ENCODE measurements at regions not wholly inside any gene's neighbourhood (a gene's known extent, or its start where the extent isn't known, plus 50 kb on each side); places are given as distances from the start of the nearest gene placed in this dataset.

DNA sequence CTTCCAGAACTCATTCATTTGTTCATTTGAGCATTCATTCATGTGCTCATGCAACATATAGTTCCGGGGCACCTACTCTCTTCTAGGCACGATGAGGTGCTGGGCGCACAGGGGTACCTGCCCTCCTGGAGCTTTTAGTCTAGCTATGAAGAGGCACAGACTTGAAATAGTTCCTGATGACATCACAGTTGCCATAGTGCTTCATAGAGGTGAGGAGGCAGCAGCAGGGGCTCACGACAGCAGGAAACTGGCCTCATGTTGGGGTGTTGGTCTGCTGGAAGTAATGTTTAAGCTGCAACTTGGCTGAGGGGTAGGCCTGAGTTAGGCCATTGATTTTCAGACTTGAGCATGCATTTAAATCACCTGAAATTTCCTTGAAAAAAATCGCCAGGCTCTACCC is 195.5 kb downstream of the PHETA1 start:
- no peak for DNase-seq

DNA sequence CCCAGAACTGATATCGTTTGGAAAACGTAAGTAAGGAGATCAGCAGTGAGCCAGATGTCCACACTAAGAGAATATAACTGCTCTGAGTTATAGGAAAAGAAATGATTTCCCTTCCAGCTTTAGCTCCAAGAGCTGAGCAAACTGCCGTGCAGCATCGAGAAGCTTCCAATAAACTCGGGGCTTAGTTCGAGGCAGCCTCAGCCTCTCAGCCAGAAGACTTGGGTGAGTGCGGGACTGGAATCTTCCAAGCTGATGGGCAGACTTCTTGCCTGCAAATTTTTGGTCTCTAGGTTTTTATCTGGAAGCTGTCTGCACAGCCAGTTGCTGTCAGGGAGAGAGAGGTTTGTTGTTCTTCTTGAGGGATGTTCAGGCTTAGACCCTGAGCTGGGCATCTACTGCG is 196.1 kb downstream of the PHETA1 start:
- no peak for DNase-seq

DNA sequence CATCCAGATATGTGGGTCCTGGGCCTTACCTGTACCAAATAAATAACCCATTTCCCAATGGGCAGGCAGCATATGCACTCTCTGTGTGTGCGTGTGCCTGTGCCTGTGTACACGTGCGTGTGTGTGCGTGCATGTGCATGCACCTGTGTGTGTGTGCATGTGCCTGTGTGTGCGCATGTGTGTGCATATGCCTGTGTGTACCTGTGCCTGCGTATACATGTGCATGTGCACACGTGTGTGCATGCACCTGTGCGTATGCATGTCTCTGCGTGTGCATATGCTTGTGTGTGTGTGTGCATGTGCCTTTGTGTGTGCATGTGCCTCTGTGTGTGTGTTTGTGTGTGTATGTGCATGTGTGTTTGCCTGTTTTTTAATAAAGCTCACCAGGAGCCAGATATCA is 197.1 kb downstream of the PHETA1 start:
- DNase-seq, result no peak

DNA sequence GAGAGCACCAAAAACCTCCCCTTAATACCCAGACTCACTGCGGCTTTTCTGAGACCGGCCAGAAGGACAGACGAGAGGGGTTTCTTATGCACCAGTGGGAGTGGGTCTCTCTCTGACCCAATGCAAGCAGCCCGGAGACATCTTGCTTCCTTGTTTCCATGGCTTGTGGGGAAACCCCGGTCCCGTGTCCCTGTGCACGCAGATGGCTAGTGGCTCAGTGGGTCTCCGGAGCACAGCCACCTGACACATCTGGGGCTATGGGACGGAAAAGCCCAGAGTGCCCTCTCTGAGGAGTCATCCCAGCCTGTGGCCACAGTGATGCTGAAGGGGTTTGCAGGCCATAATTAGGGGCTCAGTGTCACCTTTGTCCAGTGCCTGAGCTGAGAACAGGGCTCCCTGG is 197.6 kb downstream of the PHETA1 start:
- DNase-seq, result no peak

DNA sequence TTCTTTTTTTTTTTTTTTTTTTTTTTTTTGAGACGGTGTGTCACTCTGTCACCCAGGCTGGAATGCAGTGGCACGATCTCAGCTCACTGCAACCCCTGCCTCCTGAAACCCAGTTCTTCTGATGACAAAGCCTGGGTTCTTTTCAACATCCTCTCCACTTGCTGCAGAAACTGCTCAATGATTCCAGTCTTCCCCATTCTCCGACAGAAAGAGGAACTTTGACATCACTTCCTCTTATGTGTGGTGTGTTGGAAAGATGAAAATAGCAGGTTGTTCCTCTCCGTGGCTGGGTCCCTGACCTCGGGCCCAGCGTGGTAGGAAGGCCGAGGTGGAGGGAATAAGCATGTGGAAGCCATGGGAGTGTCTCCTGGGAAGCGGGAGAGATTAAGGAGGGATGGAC is 198.4 kb downstream of the PHETA1 start:
- no peak for DNase-seq

DNA sequence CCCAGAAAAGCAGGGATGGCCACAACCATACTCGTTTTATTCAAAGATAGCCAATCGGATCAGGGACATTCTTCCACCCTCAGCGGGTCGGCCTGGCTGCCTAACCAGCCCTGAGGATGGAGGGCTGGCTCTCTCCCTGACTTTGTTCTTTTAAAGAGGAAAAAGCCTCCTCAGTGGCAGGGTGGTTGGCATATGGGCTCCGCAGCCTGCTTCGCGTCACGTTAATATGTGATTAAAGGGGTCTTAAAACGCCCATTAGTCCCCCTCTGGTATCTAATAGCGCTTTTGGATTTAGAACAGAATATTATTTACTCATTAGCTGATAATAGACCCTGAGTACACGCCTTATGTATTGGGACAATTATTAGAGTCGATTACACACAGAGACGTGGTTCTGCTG is 199.4 kb downstream of the PHETA1 start:
- no peak for DNase-seq

DNA sequence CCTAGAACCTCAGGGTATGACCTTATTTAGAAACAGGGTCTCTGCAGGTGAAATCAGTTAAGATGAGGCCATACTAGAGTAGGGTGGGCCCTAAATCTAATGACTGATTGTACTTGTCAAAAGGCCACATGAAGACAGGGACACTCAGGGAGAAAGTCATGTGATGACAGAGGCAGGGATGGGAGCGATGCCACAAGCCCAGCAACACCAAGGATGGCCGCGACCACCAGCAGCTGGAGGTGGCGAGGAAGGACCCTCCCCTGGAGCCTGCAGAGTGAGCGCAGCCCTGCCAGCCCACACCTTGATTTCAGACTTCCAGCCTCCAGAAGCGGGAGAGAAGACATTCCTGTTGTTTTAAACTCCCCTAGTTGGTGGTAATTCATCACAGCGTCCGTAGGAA is 199.9 kb downstream of the PHETA1 start:
- no peak for DNase-seq

DNA sequence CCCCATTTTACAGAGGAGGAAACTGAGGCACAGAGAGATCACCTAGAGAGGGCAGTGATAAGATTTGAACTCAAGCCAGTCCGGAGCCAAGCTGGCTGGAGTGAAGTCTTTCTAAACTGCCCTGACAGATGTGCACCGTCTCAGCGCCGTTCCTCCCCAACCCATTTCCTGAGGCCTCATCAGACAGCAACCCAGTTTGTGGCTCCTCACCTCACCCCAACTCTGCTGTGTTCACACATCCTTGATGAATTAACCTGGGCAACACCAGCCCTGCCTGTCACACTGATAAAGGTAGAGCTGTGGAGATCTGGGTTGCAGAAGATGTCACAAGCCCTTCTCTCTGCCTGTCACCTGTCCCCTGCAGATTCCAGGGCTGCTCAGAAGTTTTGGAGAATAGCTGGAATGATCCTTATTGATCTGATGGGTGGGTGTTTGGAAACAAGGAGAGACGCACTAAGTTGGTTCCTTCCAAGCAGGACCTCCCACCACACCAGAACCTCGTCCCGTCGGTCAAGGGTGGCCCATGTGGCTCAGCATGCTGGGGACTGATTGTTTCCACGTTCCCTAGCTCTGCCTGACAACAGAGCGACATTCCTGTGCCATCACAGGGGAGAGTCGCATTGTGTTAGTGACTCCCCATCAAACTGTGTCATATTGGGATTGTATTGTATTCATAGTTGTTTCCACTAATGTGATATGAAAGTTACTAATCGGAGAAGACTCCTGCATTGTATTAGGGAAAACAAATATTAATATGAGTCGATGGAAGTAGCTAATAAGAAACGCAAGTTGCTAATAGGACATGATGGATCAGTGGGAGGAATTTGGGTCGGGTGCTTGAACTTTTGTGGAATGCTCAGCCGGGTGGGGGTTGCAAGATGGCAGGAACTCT is 200.6 kb downstream of the PHETA1 start:
- no peak for DNase-seq

DNA sequence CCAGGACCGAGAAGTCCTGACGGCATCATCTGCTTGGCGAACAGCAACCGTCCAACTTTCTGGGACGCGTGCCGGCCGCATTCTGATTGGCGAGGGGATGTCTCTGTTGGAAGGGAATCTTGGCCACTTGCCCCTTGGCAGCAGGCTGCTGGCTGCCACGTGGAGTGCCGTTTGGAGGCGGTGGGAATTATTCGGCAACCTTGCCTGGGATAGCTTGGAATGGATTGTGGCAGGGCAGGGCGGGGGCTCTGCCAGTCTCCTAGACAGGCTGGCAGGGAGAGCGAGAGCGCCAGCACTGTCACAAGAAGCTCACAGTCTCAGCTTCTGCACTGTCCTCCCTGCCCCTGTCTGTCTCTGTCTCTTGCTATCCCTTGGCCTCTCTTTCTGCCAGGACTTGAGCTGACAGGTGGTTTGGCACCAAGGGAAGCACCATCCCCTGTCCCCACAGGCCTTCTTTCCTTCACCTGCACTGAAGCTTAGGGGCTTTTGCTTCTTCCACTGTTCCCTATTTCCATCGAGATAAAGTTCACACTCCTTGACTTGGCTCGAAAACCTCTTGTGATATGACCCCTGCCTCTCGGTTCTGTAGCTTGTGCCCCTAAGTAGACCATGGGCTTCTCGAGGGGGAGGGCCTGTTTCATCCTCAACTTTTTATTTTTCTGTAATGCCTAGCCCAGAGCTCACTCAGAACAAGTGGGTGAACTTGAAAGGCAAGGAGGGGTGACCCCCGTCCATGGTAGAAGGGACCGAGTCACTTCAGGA is 201.9 kb downstream of the PHETA1 start:
- no peak for DNase-seq

DNA sequence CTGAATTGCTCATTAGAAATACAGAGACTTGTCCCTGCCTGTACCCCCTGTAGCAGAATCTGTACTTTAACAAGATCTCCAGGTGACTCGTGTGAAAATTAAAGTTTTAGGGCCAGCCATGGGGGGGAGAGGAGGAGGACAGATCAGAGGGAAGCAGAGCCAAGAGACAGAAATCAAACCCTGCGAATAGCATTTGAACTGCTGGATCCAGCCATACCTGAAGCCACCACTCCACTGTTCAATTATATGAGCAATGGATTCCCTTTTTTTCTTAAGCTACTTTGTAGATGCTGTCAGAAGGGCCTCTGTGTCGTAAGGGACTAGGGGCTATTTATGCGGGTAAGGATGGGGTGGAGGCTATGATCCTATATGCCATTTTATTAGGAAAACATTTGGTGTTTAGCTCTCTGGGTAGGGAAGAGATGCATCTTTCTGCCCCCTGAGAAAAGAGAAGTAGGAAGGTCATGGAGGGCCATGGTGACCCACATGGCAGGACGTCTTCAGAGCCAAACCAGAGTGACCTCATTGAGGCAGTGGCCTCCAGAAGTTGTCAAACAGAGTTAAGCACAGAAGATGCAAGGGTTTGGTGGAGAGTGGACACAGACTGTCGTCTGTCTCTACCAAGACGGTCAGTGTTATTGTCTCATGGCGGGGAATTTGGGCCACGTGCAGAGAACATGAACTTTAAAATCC is 203.9 kb downstream of the PHETA1 start:
- no peak for DNase-seq

DNA sequence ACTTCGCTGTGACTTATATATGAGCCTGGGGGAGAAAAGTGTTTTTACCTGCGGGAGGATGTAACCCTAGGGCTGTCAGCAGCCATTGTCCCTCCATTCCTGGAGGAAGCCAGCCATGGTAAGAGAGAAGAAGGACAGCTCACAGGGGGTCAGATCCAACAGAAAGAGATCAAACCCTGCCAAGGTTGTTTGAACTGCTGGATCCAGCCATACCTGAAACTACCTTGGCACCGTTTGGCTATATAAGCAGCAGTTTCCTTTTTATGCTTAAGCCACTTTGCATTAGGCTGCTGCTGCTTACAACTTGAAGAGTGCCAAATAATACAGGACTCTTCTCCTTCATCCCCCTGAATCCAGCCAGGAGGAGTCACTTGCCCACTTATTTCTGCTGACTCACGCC is 205.5 kb downstream of the PHETA1 start:
- DNase-seq, result no peak

DNA sequence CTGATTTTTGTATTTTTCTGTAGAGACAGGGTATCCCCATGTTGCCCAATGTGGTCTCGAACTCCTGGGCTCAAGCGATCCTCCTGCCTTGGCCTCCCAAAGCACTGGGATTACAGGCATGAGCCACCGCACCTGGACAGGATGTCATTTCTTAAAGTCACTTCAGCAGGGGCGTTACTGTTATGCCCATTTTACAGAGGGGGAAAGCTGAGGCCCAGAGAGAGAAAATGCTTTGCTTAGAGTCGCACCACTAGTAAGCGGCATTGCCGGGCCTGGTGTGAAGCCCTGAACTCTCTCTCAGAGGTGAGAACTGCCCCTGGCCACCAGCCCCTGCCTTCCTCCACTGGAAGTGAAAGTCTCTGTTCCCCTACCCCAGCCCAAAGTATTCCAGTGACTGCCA is 207.0 kb downstream of the PHETA1 start:
- DNase-seq, result no peak

DNA sequence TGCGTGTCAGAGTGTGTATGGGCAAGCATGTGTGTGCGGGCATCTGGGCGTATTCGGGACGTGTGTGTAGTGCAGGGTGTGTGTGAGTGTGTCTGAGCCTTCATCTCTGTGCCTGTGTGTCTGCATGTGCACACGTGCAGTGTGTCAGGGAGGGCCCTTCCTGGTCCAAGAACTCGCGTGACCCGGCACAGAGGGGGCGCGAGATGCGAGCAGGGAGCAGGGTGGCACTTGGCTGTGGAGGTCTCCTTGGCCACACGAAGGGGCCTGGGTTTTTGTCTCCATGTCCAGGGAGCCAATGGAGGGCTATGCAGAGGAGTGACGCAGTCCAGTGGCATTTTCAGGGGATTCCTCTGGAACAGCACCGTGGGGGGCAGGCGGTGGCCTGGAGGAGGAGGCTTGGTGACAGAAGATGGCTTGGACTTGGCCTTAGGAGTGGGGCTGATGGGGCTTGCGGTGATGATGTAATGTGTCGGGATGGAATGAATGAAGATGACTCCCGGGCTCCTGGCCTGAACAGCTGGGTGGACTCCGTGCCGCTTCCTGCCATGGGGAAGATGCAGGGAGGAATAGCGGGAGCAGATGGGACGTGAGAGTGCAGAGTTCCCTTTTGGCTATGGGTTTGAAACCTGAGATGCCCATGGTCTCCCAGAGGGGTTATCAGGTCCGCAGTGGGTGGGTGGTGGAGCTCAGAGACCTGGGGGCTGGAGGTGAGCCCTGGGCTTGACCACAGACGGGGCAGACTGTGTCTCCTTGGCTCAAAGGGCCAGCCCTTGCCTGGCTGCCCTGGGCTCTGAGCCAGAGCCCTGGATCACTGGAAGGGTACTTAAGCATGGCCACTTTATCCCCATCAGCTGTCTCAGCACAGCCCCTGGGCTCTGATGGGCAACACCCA is 208.3 kb downstream of the PHETA1 start:
- no peak for DNase-seq

DNA sequence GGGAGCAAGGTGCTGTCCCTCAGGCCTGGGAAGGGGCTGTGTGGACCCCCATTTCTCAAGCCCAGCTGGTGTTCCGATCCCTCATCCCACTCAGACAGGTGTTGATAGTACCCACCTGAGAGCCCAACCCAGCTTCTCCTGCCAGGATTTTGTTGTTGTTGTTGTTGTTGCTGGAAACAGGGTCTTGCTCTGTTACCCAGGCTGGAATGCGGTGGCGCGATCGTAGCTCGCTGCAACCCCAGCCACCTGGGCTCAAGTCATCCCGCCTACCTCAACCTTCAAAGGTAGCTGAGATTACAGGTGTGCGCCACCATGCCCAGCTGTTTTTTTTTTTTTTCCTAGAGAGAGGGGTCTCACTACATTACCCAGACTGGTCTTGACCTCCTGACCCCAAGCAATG is 209.9 kb downstream of the PHETA1 start:
- DNase-seq, result no peak

DNA sequence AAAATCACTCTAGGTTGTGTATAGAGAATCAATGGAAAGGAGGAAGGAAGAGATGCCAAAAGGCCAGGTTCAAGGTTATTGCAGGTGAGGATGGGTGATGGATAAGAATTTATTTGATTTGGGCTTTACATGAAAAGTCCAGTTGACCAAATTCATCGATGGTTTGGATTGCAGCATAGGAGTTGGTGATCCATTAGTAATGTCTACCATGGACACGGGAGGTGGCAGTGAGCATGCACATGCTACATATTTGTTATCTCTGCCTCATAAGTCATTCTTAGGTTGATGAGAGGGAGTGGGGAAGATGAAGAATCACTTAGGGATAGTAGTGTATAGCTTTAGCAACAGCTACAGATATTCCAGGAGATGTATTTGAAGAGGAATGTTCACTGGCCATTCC is 211.4 kb downstream of the PHETA1 start:
- DNase-seq, result no peak

DNA sequence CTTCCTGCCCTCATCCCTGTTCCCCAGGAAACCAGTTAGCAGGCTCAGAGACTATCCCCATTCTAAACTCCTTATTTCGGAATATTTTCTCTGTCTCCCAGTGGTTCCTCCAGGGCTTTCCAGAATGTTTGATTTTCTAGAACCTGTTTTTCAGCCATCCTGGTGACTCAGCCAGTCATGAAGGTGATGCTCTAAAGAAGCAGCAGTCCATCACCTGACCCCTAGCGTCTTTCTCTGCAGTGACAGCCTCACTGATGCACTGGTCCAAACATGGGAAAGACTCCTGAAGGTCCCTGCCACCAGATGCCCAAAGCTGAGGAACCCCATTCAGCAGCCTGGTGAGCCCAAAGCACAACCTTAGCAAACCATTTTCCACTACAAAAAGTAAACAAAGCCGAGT is 212.6 kb downstream of the PHETA1 start:
- DNase-seq, result no peak

DNA sequence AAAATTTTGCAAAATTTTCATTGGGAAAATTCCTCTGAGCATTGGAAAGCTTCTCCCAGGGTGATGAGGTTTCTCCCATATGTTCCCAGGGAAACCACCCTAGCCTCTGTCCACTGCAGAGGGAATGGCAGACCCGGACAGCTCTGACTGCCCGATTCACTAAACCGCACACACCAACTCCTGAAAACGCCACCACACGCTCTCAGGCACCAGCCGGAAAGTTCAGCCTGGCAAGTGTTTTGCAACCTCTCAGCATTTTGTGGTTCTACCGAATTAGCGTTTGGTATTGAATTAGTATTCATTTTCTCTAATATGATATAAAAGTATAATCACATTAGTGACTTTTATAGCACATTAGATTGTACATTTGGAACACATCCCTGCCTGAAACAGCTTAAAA is 213.4 kb downstream of the PHETA1 start:
- DNase-seq, result no peak

DNA sequence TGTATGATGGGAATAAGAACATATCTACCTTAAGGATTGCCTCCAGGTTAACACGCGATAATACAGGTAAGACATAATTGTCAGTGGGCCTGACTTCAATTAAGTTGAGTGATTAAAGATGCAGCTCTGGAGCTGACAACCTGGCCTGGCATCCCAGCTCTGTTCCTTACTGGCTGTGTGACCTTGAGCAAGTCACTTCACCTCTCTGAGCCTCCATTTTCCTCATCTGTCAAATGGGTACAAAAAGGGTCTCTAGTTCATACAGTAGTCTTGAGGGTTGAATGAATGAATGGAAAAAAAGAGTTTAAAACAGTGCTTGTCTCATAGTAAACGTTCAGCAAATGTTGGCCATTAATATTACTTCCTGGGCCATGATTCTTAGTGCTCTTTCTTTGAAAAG is 213.9 kb downstream of the PHETA1 start:
- no peak for DNase-seq

DNA sequence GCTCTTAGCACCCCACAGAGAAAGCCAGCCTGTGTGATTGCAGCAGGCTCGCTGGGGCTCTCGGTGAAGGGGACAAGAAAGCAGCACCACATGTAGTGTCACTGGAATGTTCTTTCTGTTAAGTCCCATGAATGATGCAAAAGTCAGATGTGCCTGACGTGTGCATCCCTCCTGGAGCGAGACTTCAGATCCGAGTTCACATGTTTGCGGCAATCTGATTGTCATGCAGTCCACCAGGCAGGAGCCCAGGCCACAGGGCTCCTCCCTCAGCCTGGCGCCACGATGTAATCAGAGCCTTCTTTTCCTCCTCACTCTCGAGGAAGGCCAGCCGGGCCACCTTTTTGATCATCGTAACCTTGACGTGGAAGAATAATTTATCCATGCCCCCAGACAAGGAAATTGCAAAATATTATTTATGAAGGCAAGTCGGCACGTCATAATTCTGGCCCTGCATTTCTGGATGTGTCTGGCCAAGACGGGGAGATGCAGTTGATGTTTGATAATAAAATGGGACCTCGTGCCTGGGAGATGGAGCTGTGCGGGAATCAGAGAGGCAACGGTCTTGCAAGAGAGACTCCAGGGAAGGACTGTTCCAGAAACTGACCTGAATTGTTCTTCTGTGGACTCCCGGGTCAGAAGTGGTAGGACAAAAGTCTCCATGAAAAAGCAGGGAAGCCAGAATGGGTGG is 214.6 kb downstream of the PHETA1 start:
- no peak for DNase-seq

DNA sequence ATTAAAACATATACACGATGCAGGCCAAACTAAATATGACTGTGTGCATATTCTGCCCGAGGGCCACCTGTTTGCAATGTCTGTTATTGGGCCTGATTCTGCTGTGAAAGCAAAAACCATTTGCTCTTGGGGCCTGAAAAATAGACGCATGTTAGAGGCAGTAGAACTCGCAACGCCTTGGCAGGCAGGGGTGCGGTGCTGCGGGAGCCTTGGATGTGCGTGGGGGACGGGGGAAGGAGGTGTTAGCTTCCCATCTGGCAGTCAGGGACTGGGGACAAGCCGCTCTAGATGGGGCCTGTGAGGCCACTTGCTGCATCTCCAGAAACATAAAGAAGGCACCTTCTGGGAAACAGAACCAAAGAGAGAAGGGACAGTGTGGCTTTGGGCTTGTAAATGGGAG is 216.3 kb downstream of the PHETA1 start:
- DNase-seq, result no peak

DNA sequence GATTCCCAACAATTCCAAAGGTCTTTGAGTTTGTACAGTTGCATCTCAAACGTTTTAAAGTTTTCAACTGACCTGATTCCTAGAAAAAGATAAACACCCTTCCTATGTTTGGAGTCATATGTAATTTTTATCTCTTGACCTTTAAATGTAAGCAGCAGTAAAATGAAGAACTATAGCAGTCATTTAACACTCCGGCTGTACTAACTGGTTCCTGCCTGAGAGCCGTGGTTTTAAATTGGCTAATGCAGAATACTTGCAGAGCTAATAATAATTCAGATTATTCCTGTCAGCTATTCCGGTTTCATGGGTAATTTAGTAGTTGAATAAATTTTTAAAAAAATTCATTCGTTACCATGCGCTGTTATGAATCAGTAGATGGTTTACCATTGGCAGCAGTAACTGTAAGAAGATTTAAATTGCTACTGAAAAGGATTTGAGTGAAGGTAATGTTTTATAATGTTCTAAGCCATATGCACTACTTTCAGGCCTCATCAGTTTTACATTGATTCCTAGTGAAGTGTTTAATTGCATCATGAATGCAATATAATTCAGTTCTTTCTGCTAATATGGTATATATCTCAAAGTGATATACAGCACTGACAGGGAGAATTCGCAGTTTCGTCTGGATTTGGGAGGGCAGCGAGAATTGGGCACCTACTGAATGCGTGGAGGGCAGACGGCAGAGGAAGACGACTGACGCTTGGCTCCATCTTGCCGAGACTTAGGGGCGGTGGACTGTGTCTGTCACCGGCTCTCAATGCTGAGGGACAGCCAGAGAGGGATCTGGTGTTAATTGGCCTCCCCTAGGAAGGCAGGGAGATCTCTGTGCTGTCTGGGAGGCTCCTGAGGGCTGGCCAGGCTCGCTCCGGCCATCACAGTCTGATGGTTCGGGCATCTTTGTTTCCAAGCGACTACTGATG is 217.7 kb downstream of the PHETA1 start:
- no peak for DNase-seq

All from NCI-H1930 (cell line).